HG03469 (cell line): ENCODE measurements at regions not wholly inside any gene's neighbourhood (a gene's known extent, or its start where the extent isn't known, plus 50 kb on each side); places are given as distances from the start of the nearest gene placed in this dataset.
"Not testable (repeated sequence)": the region's sequence is repeated elsewhere in the genome, so short reads cannot be mapped to it uniquely, and the experiment has no call there.

ENCODE experiments used
- ATAC-seq: cut with Tn5 transposase; IDR thresholded peaks from one replicate; pipeline ENCODE4 v1.9.1; 2021; ENCODE audit warnings: mild to moderate bottlenecking, moderate library complexity, moderate number of reproducible peaks; ENCODE audit not compliant: unreplicated experiment

DNA sequence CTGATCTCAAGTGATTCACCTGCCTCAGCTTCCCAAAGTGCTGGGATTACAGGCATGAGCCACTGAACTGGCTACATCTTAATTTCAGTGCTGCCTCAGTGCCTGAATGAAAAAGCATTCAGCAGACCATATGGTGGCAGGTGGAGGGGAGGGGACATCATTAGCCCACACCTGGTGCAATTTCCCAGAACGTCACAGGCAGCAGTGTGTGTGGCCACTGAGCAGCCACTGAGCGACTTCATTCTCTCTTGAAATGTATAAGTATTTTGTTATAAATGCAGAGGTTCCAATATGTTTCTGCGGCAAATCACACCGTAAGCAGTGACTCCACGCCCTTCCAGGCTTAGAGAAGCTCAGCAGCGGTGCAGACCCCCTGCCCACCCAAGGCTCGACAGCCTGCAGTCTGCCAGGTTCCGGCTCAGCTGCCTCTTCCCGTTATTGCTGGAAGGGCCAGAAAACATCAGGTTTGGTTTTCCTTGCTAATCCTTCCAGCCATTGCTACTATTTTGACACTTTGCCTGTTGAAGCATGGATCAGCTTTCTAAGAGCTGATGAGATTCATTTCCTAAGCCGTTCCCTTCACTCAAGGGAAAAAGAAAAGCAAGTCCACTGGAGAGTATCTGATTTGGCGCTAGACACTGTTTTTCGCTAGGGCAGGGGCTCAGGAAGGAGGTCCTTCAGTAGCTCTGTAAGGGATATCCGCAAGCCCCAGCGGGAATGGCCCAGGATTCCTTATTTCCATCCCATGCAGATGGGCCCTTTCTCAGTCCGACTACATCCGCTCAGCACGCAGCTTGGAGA lies 250.7 kb downstream of the VAPA start:
- ATAC-seq = no peak

DNA sequence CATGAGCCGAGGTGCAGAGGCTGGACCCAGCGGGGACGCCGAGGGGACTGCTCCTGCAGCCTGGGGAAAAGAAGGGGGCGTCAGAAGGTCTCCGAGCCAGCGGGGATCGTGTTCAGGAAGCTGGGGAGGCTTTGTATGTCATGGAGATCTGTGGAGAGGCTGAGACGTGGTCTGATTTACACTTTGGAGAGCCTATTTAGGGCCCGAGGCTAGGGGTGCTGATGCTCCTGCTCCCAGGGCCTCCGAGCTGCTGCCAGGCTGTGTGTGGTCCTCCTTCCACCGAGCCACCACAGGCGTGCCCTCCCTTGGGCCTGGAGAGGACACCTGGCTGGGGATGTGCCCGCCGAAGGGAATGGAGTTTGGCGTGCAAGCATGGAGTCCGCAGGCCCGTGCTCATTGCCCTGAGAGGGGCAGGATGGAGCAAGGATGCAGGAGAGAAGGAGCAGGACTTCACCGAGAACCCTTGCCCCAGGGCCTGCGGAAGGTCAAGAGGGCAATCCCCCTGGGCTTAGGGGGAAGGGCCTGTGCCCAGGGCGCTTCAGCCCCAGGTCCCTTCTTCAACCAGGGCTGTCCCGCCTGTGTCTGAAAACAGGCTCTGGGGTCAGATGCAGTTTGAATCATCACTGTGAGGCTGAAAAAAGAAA lies 252.5 kb downstream of the VAPA start:
- no peak for ATAC-seq

DNA sequence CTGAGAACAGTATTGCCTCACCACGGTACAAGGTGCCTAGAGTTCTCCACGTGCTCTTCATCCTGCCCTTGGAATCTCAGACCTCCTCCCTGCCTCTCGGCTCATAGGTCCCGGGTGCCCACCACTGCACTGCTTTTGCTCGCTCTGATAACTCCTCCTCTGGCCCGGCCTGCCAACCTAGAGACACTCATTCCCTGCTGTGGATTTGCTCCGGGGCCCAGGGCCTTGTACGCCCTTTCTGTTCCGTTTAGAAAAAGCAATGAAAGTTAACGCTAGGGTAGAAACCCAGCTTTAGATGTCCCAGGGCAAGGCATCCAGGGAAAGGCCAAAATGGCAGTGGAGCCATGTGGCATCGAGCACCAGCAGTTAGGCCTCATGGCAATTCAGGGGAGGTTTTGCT lies 253.9 kb downstream of the VAPA start:
- ATAC-seq = no peak

- ATAC-seq = no peak
Measured at GRCh38 chr18:10168477-10168876, 254.7 kb downstream of the VAPA start.

DNA sequence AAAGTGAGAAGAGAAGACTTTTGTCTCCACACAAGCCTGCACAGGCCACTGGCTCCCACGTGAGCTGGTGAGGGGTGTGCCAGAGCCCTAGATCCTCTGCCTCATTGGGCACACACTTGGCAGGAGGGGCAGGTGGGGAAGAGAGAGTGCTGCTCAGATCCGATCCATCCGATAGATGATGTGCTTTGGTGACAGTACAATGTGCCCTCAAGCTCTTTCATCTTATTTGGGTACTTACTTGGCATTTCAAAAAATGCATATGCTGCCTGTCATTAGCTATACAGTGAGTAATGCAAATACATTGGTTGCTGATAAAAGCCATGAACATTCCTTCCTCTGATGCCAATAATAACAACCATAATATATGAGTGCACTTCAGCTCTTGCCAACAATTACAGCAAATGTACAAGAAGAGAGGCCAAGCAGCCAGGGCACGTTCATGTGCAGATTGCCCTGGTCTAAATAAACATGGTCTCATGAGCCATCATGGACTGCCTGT lies 255.3 kb downstream of the VAPA start:
- no peak for ATAC-seq

- no peak for ATAC-seq
Measured at GRCh38 chr18:10169814-10170213, 256.0 kb downstream of the VAPA start.

DNA sequence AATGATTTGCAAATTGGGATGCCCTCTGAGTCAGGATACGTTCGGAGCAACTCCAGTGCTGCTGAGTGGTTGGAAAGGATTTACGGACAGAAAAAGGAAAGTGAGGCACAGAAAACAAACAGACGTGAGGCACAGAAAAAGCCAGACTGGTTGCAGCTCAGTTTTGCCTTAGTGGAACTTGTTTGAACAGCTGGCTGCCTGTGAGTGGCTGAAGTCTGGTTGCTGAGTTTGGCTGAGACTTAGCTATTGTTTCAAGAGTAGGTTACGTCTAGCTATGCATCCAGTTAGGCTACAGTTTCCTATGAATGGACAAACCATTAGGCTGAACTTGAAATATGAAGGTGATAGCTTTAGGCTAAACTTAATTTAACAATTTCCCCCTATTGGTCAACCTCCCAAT lies 256.6 kb downstream of the VAPA start:
- ATAC-seq = no peak

DNA sequence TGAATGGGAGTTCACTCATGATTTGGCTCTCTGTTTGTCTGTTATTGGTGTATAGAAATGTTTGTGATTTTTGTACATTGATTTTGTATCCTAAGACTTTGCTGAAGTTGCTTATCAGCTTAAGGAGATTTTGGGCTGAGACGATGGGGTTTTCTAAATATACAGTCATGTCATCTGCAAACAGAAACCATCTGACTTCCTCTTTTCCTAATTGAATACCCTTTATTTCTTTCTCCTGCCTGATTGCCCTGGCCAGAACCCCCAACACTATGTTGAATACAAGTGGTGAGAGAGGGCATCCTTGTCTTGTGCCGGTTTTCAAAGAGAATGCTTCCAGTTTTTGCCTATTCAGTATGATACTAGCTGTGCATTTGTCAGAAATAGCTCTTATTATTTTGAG lies 261.5 kb downstream of the VAPA start:
- ATAC-seq = not testable (repeated sequence)

DNA sequence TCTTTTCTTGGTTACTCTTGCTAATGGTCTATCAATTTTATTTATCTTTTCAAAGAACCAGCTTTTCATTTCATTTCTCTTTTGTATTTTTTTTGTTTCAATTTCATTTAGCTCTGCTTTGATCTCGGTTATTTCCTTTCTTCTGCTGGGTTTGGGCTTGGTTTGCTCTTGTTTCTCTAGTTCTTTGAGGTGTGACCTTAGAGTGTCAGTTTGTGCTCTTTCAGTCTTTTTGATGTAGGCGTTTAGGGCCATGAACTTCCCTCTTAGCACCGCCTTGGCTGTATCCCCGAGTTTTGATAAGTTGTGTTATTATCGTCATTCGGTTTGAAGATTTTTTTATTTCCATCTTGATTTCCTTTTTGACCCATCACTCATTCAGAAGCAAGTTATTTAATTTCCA lies 265.5 kb downstream of the VAPA start:
- not testable (repeated sequence) for ATAC-seq

GRCh38 chr18:10182009-10182624 lies 268.3 kb downstream of the VAPA start:
- no peak for ATAC-seq

GRCh38 chr18:10184776-10185175 lies 269.7 kb upstream of the APCDD1 start:
- no peak for ATAC-seq

- ATAC-seq = no peak
Measured at GRCh38 chr18:10188971-10189810, 265.2 kb upstream of the APCDD1 start.

- no peak for ATAC-seq
Measured at GRCh38 chr18:10190564-10190963, 263.9 kb upstream of the APCDD1 start.

DNA sequence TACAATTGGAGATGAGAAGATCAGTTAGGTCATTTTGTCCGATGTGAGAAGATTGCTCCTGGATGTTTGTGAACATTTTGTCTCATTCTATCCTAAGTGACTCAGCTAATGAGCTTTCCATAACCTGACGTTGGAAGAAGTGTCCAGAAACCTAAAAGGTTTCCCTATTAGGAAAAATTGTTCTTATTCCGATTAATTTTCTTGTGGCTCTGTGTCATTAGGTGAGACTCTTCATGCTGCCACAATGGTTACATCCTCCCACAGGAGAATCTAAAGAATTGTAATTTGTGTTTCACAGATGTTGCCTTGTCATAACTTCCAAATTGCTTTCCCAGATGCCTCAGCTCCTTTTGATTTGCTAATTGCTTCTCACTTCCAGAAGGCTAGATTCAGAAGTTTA lies 261.0 kb upstream of the APCDD1 start:
- no peak for ATAC-seq

- ATAC-seq = no peak
Measured at GRCh38 chr18:10194592-10194991, 259.8 kb upstream of the APCDD1 start.

DNA sequence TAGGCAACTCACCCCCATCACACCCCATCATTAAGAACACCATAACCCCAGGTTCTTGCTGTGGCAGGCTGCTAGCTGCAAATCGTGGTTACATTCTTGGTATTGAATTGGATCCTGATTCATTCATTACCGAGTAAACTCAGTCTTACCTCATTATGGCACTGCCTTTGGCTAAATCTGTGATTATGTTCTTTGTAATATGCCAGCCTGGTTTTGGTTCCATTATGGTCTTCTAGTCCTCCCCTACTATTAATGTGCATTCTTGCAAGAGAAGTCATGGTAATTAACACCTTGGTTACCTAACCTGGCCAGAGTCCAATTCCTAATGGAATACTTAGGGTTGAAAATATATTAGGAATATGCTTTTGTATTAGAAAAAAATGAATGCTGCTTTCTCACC lies 258.9 kb upstream of the APCDD1 start:
- ATAC-seq = no peak

DNA sequence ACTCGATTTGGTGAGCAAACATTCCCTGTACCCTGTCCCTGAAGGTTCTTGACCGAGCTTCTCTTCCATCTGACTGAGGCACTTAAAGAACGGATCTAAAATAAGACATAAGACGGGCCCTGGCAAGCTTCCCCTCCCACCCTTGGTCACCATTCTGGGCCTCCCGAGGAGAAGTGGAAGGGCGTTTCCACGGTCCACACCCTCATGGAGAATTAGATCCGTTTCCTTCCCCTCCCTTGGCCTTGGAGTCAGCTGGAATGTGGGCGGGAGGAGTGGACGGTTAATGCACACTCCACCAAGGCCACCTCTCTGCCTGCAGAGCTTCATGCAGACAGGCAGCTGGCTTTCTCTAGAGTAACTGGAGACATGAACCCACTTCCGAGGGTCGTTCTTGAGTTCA lies 257.3 kb upstream of the APCDD1 start:
- no peak for ATAC-seq

DNA sequence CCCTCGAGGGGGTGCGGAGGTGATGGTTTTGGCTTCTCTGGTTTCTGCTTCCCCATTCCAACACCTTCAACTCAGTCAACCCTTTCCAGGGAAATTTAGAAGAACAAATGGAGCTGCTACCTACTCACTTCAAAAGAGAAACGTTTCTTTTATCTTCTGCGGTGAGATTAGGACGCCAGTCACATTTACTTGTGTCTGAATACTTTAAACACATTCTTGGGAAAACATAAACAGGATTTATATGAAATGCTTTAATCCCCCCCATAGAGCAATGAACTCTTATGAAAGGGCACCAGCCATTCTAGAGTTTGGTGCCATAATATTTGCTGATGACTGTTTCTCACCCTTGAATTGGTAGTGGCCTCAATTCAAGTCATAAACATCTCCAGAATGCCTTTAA lies 253.2 kb upstream of the APCDD1 start:
- no peak for ATAC-seq

DNA sequence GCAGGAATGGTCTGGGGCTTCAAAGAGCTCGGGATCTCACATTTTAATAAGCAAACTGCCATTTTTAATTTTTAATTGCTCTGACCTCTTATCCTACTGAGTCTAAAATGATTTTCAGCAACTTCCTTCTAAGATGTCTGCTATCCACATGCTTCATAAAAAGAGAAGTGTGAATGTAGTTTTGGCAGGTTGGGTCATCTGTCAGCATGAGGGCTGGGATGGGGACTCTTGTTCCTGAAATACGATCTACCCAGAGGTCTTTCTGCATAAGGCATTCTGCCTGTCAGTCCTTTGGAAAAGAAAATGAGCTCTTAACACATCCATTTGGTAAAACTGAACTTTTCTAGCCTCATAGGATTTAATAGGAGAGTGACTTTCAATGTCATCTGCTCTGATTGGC lies 252.8 kb upstream of the APCDD1 start:
- ATAC-seq = no peak

- no peak for ATAC-seq
Measured at GRCh38 chr18:10202845-10203321, 251.6 kb upstream of the APCDD1 start.

DNA sequence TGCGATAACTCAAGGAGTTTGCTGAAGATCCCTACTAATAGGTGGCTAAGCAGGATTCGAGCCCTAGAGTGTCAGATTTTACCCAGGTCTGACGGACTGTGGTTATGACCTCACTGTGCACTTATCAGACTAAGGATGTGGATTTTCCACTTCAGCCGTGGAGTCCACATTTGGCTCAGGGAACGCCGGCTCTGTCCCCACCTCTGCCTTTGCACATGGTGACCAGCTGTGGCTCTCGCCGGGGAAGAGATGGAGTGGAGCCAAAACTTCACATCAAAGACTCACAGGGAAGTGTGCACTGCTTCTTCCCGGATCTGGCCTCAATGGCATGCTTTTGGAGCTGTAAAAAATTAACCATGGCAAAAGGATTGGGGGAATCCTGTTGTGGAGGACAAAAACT lies 249.3 kb upstream of the APCDD1 start:
- ATAC-seq = no peak
